GM18870 (cell line): ENCODE measurements at regions not wholly inside any gene's neighbourhood (a gene's known extent, or its start where the extent isn't known, plus 50 kb on each side); places are given as distances from the start of the nearest gene placed in this dataset.

ENCODE experiments used
- ATAC-seq: cut with Tn5 transposase; IDR thresholded peaks from one replicate; pipeline ENCODE4 v1.9.1; 2021; ENCODE audit warnings: moderate library complexity; ENCODE audit not compliant: unreplicated experiment

GRCh38 chr3:118754406-118755252, 280.0 kb downstream of the IGSF11 start:
- no peak for ATAC-seq

- no peak for ATAC-seq
Measured at GRCh38 chr3:118755253-118755801, 279.3 kb downstream of the IGSF11 start.

DNA sequence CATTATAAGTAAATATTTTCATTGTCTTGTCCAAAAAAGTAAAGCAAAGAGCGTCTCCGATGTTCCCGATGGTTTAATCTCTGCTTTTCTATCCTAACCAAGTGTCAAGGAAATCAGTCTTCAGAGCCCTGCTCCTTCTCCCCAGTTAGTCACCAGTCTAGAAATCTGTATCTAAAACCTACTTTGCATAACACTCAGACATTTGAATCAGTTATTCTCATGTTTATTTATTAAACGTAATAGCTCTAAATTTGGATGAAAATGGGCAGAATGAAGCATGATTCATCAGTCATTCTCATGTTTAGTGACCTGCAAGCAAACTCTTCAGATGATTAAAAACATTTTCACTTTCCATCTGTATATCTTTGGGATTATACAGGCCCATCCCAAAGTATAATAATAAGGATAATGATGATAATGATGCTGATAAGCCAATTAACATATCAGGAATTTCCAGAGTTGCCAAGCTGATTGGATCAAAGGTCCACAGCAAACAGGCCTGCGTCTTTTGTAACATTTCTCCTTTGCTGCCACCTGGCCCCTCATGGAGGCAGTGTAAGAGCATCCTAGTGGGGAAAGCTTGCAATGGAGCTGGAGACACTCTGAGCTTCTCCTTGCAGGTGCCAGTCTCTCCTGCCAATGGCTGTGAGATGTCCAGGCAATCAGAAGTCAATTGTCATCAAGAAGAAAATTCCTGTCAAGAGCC, 273.9 kb downstream of the IGSF11 start:
- no peak for ATAC-seq

DNA sequence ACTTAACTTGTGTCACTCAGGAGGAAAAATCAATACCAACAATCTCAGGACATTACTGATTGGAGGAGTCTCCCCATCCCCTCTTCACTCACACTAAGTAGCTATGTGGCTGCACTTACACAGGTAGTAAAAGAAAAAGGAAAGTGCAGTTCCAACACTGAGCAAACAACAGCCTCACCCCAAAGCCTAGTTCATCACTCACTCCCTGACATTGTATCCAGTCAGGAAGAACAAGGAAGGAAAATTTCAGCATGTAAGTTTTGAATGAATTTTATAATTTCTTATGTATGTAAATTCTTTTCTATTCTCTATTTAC, 273.4 kb downstream of the IGSF11 start:
- ATAC-seq, result no peak

- ATAC-seq, result peak; percentile 9
Measured at GRCh38 chr3:118765636-118766305, 268.9 kb downstream of the IGSF11 start.

DNA sequence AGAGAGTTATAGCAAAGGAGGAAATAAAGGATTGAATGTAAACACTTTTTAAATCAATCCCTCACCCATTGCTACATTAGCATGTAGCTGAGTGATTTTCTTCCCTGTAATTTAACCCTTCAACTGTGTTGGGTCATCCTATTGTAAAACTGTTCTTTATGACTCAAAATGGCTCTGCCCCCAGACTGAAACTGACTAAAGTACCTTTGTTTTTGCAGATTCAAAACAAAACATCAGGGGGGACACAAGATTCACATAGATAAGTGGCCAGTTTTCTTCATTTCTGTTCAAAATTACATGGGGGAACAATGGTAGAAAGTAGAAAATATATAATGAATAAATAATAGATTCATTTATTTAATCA, 268.4 kb downstream of the IGSF11 start:
- ATAC-seq, result peak; percentile 71

DNA sequence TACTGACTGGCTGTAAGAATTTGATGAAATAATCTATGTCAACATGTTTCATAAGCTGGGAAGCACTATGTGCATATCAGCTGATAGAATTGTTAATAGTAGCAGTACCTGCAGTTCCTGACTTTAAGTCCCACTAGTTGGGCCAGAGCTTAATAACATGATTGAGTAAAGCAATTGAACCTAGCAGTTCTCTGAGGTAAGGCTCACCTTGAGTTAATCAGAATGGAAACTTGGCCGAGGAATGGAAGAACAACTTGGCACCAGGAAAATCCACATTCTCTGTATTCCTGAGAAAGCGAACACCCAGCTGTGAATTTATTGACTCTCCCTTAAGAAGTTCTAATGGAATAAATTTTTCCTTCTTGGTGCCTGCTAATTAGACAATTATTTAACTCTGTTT, 262.6 kb downstream of the IGSF11 start:
- no peak for ATAC-seq

- ATAC-seq, result peak; percentile 98
Measured at GRCh38 chr3:118772547-118773011, 262.1 kb downstream of the IGSF11 start.

GRCh38 chr3:118775021-118775420, 259.6 kb downstream of the IGSF11 start:
- no peak for ATAC-seq

- ATAC-seq, result no peak
Measured at GRCh38 chr3:118778201-118778600, 256.4 kb downstream of the IGSF11 start.

GRCh38 chr3:118781232-118781631, 253.4 kb downstream of the IGSF11 start:
- ATAC-seq, result no peak

GRCh38 chr3:118781839-118782238, 252.8 kb downstream of the IGSF11 start:
- no peak for ATAC-seq

GRCh38 chr3:118782755-118783202, 251.9 kb downstream of the IGSF11 start:
- ATAC-seq, result peak; percentile 99

GRCh38 chr3:118785415-118785814, 249.2 kb downstream of the IGSF11 start:
- no peak for ATAC-seq

- no peak for ATAC-seq
Measured at GRCh38 chr3:118791246-118791645, 243.4 kb downstream of the IGSF11 start.

DNA sequence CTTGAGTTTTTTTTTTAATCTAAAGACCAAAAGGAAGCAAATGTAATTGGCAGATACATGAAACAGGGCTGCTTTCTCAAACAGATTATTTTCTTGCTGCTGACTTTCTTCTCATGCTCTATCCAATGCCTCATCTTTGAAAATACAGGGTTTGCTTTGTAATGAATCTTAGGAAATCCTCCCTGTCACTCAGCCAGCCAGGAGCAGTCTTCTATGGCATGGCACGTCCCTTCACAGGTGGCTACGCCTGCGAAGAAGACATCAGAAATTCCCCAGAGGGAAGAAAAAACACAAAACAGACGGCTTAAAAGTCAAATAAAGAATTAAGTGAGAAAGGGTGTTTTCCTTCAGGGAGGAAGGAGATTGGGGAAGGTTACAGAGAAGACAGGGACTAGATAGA, 242.5 kb downstream of the IGSF11 start:
- no peak for ATAC-seq

- no peak for ATAC-seq
Measured at GRCh38 chr3:118793176-118793575, 241.5 kb downstream of the IGSF11 start.

- ATAC-seq, result no peak
Measured at GRCh38 chr3:118799303-118799702, 235.3 kb downstream of the IGSF11 start.

GRCh38 chr3:118801899-118802298, 232.7 kb downstream of the IGSF11 start:
- no peak for ATAC-seq

GRCh38 chr3:118802325-118803095, 232.1 kb downstream of the IGSF11 start:
- ATAC-seq, result no peak

DNA sequence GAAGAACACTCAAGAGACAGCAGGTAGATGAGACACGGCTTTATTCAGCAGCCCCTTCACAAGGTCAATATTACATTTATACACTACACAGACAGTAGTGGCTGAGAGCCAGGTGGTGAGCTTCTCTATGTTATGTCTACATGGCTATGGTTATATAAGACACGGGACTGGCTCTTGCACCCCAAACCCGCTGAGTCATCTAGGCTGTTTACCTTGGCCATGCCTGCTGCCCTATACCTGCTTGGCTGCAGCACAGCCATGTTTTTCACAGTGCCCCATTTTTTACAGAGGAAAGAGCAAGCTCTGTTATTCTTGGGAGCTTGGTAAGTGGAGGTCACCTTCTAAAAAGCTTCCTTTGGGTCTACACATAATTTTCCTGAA, 231.6 kb downstream of the IGSF11 start:
- no peak for ATAC-seq
